Adrenal gland (tissue), 5 donors: ENCODE measurements at regions not wholly inside any gene's neighbourhood (a gene's known extent, or its start where the extent isn't known, plus 50 kb on each side); places are given as distances from the start of the nearest gene placed in this dataset.

ENCODE experiments used
- POLR2A ChIP-seq, 2 donors: fragments of 450-650 bp; IDR thresholded peaks; one replicate each; pipeline ENCODE4 v1.6.1; 2017; ENCODE audit warnings: antibody characterized with exemption in 2 of 2, mild to moderate bottlenecking in 2 of 2, moderate library complexity in 1 of 2
- TF ChIP-seq, protein P1 (sequence below), 6 experiments: fragments of 450-650 bp in 4 of 6; fragments of 200-600 bp in 2 of 6; sonication (generic) in 1 of 6; IDR thresholded peaks; 1 replicate in 5 of 6; 2 replicates in 1 of 6; pipeline versions ENCODE4 v1.5.1 to v1.8.0; 2016 to 2021; ENCODE audit warnings: antibody characterized with exemption in 6 of 6, mild to moderate bottlenecking in 2 of 6, moderate library complexity in 1 of 6
- donor health status: DM: no; HTN: no; CAD: no.

DNA sequence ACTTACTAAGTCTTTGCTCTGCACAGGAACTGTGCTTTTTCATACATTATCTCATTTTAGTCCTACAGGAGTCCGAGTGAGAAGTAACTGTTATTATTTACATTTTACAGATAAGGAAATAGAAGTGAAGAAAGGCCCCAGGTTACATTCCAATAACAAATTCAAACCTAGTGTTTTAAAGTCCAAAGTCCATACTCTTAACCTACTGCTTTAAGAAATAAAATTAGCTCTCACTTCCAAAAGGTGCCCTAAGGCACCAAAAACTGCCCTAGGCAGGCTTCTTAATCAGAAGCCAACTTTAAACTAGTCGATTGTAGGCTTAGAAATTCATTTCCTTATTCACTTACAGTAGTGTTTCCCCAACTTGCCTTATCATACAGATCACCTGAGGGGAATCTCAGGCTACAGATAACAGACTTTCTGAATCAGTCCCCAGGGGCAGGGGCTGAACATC is 555.9 kb downstream of the DIAPH3 start:
- TF ChIP-seq, protein P1, sequence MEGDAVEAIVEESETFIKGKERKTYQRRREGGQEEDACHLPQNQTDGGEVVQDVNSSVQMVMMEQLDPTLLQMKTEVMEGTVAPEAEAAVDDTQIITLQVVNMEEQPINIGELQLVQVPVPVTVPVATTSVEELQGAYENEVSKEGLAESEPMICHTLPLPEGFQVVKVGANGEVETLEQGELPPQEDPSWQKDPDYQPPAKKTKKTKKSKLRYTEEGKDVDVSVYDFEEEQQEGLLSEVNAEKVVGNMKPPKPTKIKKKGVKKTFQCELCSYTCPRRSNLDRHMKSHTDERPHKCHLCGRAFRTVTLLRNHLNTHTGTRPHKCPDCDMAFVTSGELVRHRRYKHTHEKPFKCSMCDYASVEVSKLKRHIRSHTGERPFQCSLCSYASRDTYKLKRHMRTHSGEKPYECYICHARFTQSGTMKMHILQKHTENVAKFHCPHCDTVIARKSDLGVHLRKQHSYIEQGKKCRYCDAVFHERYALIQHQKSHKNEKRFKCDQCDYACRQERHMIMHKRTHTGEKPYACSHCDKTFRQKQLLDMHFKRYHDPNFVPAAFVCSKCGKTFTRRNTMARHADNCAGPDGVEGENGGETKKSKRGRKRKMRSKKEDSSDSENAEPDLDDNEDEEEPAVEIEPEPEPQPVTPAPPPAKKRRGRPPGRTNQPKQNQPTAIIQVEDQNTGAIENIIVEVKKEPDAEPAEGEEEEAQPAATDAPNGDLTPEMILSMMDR (IDR thresholded peaks at IDR 0.05): no peak
- TF ChIP-seq POLR2A (IDR thresholded peaks at IDR 0.05): no peak
